B cell (primary cell): ENCODE measurements at regions not wholly inside any gene's neighbourhood (a gene's known extent, or its start where the extent isn't known, plus 50 kb on each side); places are given as distances from the start of the nearest gene placed in this dataset.

Experiments
- EZH2 ChIP-seq: IDR thresholded peaks from 2 replicates; pipeline ENCODE4 v1.6.1; 2012; ENCODE audit warnings: borderline replicate concordance, low read depth, mild to moderate bottlenecking, moderate library complexity, low read length; ENCODE audit not compliant: insufficient read depth, poor library complexity, severe bottlenecking
- TF ChIP-seq, protein P1 (sequence below): fragments of 200-600 bp; IDR thresholded peaks from one replicate; pipeline ENCODE4 v1.8.0; 2022; ENCODE audit warnings: antibody characterized with exemption, mild to moderate bottlenecking

DNA sequence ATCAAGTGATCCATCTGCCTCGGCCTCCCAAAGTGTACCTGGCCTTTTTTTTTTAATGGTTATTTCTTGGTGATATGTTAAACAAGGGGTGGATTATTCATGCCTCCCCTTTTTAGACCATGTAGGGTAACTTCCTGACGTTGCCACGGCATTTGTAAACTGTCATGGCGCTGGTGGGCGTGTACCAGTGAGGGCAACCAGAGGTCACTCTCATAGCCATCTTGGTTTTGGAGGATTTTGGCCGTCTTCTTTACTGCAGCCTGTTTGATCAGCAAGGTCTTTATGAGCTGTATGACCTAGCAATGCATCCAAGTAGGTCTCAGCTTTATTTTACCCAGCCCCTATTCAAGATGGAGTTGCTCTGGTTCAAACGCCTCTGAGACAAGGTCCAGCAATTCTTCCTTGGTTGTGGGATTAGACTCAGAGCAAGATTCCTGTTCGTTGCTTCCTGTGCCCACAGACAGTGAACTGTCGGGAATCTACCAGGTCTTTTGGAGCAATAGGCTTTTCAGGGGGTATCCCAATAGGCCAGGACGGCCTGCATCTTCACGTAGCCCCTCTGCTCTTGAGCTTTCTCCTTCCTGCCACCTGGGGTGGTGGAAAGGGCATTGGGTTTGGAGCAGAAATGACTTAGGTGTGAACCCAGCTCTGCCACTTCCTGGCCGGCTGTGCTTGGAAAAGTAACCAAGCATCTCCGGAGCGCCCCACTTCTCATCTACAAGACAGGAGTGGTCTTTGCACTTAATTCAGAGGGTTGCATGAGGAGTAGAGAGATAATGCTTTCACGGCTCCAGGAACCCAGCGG is 52.9 kb upstream of the SEC14L1 start:
- TF ChIP-seq, protein P1, sequence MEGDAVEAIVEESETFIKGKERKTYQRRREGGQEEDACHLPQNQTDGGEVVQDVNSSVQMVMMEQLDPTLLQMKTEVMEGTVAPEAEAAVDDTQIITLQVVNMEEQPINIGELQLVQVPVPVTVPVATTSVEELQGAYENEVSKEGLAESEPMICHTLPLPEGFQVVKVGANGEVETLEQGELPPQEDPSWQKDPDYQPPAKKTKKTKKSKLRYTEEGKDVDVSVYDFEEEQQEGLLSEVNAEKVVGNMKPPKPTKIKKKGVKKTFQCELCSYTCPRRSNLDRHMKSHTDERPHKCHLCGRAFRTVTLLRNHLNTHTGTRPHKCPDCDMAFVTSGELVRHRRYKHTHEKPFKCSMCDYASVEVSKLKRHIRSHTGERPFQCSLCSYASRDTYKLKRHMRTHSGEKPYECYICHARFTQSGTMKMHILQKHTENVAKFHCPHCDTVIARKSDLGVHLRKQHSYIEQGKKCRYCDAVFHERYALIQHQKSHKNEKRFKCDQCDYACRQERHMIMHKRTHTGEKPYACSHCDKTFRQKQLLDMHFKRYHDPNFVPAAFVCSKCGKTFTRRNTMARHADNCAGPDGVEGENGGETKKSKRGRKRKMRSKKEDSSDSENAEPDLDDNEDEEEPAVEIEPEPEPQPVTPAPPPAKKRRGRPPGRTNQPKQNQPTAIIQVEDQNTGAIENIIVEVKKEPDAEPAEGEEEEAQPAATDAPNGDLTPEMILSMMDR, result no peak
- no peak for TF ChIP-seq EZH2
